ENCODE measurements at regions not wholly inside any gene's neighbourhood (a gene's known extent, or its start where the extent isn't known, plus 50 kb on each side); places are given as distances from the start of the nearest gene placed in this dataset.

- intact Hi-C loops (cut with DNase I; ENCODE audit: low total_unique reads) = no loop called here
- DNase-seq = no peak
- no peaks in the 10 kb centered on the region for H3K27me3 ChIP-seq
Observed at GRCh38 chr11:45386972-45387371, 100.8 kb upstream of the SYT13 start.

GRCh38 chr11:45385844-45386243 lies 99.7 kb upstream of the SYT13 start:
- DNase-seq = no peak
- H3K4me3 ChIP-seq = no peak overlapping the region
- no peaks in the 10 kb centered on the region for H3K27me3 ChIP-seq
- H3K36me3 ChIP-seq = no peaks in the 10 kb centered on the region
- no peak overlapping the region for H3K27ac ChIP-seq
- no peak for TF ChIP-seq CTCF (IDR thresholded peaks at IDR 0.05)
- no peak for TF ChIP-seq POLR2A (IDR thresholded peaks at IDR 0.05)
- no peaks in the 10 kb centered on the region for H3K4me1 ChIP-seq
- no peaks in the 10 kb centered on the region for H3K9me3 ChIP-seq
- intact Hi-C loops (cut with DNase I; ENCODE audit: low total_unique reads) = no loop called here

More at GRCh38 chr11:45386972-45387371, 100.8 kb upstream of the SYT13 start:
- no peak for TF ChIP-seq POLR2A (IDR thresholded peaks at IDR 0.05)
- TF ChIP-seq CTCF (IDR thresholded peaks at IDR 0.05) = no peak
- no peaks in the 10 kb centered on the region for H3K9me3 ChIP-seq
- H3K4me1 ChIP-seq = no peaks in the 10 kb centered on the region
- no peak overlapping the region for H3K27ac ChIP-seq
- no peaks in the 10 kb centered on the region for H3K36me3 ChIP-seq
- no peak overlapping the region for H3K4me3 ChIP-seq

- H3K27me3 ChIP-seq = no peaks in the 10 kb centered on the region
- no peak overlapping the region for H3K27ac ChIP-seq
- TF ChIP-seq CTCF (IDR thresholded peaks at IDR 0.05) = no peak
- TF ChIP-seq POLR2A (IDR thresholded peaks at IDR 0.05) = no peak
- H3K9me3 ChIP-seq = no peaks in the 10 kb centered on the region
- intact Hi-C loops (cut with DNase I; ENCODE audit: low total_unique reads) = no loop called here
- H3K4me3 ChIP-seq = no peak overlapping the region
- H3K4me1 ChIP-seq = no peaks in the 10 kb centered on the region
- no peak for DNase-seq
- no peaks in the 10 kb centered on the region for H3K36me3 ChIP-seq
Observed at GRCh38 chr11:45385423-45385822, 99.3 kb upstream of the SYT13 start.

- no peaks in the 10 kb centered on the region for H3K36me3 ChIP-seq
- H3K4me1 ChIP-seq = no peaks in the 10 kb centered on the region
- no peak overlapping the region for H3K4me3 ChIP-seq
- H3K9me3 ChIP-seq = no peaks in the 10 kb centered on the region
- no peak overlapping the region for H3K27ac ChIP-seq
- intact Hi-C loops (cut with DNase I; ENCODE audit: low total_unique reads) = no loop called here
- DNase-seq = no peak
- TF ChIP-seq CTCF (IDR thresholded peaks at IDR 0.05) (no peak), POLR2A (IDR thresholded peaks at IDR 0.05) (no peak)
- no peaks in the 10 kb centered on the region for H3K27me3 ChIP-seq
Observed at GRCh38 chr11:45384711-45385241, 98.6 kb upstream of the SYT13 start.

GRCh38 chr11:45384016-45384415 lies 97.9 kb upstream of the SYT13 start:
- H3K4me3 ChIP-seq = no peak overlapping the region
- no peaks in the 10 kb centered on the region for H3K4me1 ChIP-seq
- H3K9me3 ChIP-seq = no peaks in the 10 kb centered on the region
- no peaks in the 10 kb centered on the region for H3K36me3 ChIP-seq
- DNase-seq = no peak
- intact Hi-C loops (cut with DNase I; ENCODE audit: low total_unique reads) = no loop called here
- no peaks in the 10 kb centered on the region for H3K27me3 ChIP-seq
- TF ChIP-seq CTCF (IDR thresholded peaks at IDR 0.05) = no peak
- no peak for TF ChIP-seq POLR2A (IDR thresholded peaks at IDR 0.05)
- no peak overlapping the region for H3K27ac ChIP-seq

All from uterus (tissue), 3 donors.